Keratinocyte (primary cell): ENCODE measurements at regions not wholly inside any gene's neighbourhood (a gene's known extent, or its start where the extent isn't known, plus 50 kb on each side); places are given as distances from the start of the nearest gene placed in this dataset.
"Not testable (repeated sequence)": the region's sequence is repeated elsewhere in the genome, so short reads cannot be mapped to it uniquely, and the experiment has no call there.

Experiments
- DNase-seq: peaks from one replicate; pipeline ENCODE4 v3.0.0-alpha.2; 2011; ENCODE audit warnings: low read depth, missing footprints, low spot score
- FAIRE-seq: peaks from 2 replicates; lab custom pipeline; 2011; peaks lifted over from hg19 to GRCh38; lab: Jason Lieb, UNC
- H2AFZ ChIP-seq: 2 replicates; pipeline ENCODE4 v1.6.0; 2012; ENCODE audit warnings: low read length, control low read depth, inconsistent platforms; ENCODE audit not compliant: control insufficient read depth
- H3K27ac ChIP-seq: 2 replicates; pipeline ENCODE4 v1.5.1; 2011; ENCODE audit warnings: low read length; ENCODE audit not compliant: control insufficient read depth, insufficient read depth
- H3K27me3 ChIP-seq: 3 replicates; pipeline ENCODE4 v1.6.0; 2011; ENCODE audit warnings: low read length; ENCODE audit not compliant: control insufficient read depth, insufficient read depth; ENCODE audit errors: extremely low read depth
- H3K36me3 ChIP-seq, 2 experiments: 2 replicates in 1 of 2; 3 replicates in 1 of 2; pipeline ENCODE4 v1.5.1; 2011; ENCODE audit warnings: low read length in 2 of 2, mild to moderate bottlenecking in 1 of 2; ENCODE audit not compliant: control insufficient read depth in 2 of 2, insufficient read depth in 2 of 2; ENCODE audit errors: extremely low read depth in 1 of 2
- H3K4me1 ChIP-seq: 3 replicates; pipeline ENCODE4 v1.5.1; 2011; ENCODE audit warnings: low read length; ENCODE audit not compliant: control insufficient read depth, insufficient read depth; ENCODE audit errors: extremely low read depth
- H3K4me2 ChIP-seq: 3 replicates; pipeline ENCODE4 v1.6.0; 2011; ENCODE audit warnings: low read depth, low read length; ENCODE audit not compliant: control insufficient read depth, insufficient read depth; ENCODE audit errors: extremely low read depth
- H3K4me3 ChIP-seq, 3 experiments: fragments of 200-600 bp in 1 of 3; sonication (generic) in 1 of 3; 2 replicates in 2 of 3; 3 replicates in 1 of 3; pipeline ENCODE4 v1.5.1; 2011 to 2016; ENCODE audit warnings: low read length in 3 of 3, mild to moderate bottlenecking in 3 of 3, control low read depth in 2 of 3, inconsistent platforms in 1 of 3, low read depth in 1 of 3, mixed read lengths in 1 of 3, mixed run types in 1 of 3, moderate library complexity in 1 of 3; ENCODE audit not compliant: control insufficient read depth in 2 of 3, insufficient read depth in 2 of 3; ENCODE audit errors: extremely low read depth in 1 of 3
- H3K79me2 ChIP-seq: 2 replicates; pipeline ENCODE4 v1.6.0; 2012; ENCODE audit warnings: low read length; ENCODE audit not compliant: control insufficient read depth, insufficient read depth
- H3K9ac ChIP-seq: 3 replicates; pipeline ENCODE4 v1.6.0; 2011; ENCODE audit warnings: low read length; ENCODE audit not compliant: control insufficient read depth, insufficient read depth; ENCODE audit errors: extremely low read depth
- H3K9me1 ChIP-seq: 3 replicates; pipeline ENCODE4 v1.6.0; 2011; ENCODE audit warnings: low read length; ENCODE audit not compliant: control insufficient read depth, insufficient read depth; ENCODE audit errors: extremely low read depth
- H3K9me3 ChIP-seq: 2 replicates; pipeline ENCODE4 v1.5.1; 2012; ENCODE audit warnings: low read depth, low read length; ENCODE audit not compliant: control insufficient read depth
- H4K20me1 ChIP-seq: 3 replicates; pipeline ENCODE4 v1.6.0; 2011; ENCODE audit warnings: low read length; ENCODE audit not compliant: control insufficient read depth, insufficient read depth; ENCODE audit errors: extremely low read depth
- EZH2 ChIP-seq: IDR thresholded peaks from one replicate; pipeline ENCODE4 v1.6.1; 2012; ENCODE audit warnings: inconsistent platforms, mild to moderate bottlenecking, low read length, moderate library complexity
- dilution Hi-C: fragments of 300-500 bp; cut with MboI; formaldehyde crosslinking; loops from one replicate; pipeline ENCODE4 v1.7.0; 2020; ENCODE audit warnings: low sequenced_read_pairs; ENCODE audit not compliant: extremely low pct_ligation_motif_present
- TF ChIP-seq, protein P1 (sequence below), 3 experiments: IDR thresholded peaks in 1 of 3; conservative IDR thresholded peaks in 1 of 3; optimal IDR thresholded peaks in 1 of 3; 2 replicates in 2 of 3; 3 replicates in 1 of 3; pipeline versions ENCODE3 to v1.5.1; 2011; ENCODE audit warnings: low read length in 3 of 3, mild to moderate bottlenecking in 3 of 3, moderate library complexity in 2 of 3, control low read depth in 1 of 3, inconsistent platforms in 1 of 3; ENCODE audit not compliant: insufficient read depth in 2 of 3; ENCODE audit errors: extremely low read depth in 1 of 3

DNA sequence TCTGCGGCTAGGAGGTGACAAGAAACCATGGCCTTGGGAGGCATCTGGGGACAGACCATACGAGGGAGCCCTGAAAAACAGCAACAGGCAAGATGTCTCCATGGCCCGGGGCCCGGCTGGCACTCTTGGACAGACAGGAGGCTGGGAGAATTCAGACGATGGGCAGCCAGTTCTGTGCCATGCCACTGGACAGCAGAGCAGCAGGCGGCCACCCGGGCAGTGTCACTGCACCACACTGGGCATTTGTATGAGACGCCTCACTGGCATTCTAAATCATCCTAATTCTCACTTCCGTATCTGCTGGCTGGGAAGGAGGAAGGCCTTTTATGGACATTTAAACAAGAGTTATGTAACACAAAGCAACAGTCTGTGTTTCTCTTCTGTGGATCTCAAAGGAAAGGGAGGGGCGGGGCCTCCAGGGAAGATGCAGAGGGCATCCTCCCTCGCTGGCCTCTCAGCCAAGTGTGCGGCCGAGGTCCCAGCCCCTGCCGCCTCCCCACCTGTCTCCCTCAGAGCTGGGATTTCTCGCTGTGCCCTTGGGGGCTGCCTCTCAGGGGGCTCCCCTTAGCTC lies 350.3 kb downstream of the SHANK2 start:
- H3K4me3 ChIP-seq, result no peak overlapping the region
- no peaks in the 10 kb centered on the region for H3K27me3 ChIP-seq
- no peak overlapping the region for H3K27ac ChIP-seq
- TF ChIP-seq, protein P1, sequence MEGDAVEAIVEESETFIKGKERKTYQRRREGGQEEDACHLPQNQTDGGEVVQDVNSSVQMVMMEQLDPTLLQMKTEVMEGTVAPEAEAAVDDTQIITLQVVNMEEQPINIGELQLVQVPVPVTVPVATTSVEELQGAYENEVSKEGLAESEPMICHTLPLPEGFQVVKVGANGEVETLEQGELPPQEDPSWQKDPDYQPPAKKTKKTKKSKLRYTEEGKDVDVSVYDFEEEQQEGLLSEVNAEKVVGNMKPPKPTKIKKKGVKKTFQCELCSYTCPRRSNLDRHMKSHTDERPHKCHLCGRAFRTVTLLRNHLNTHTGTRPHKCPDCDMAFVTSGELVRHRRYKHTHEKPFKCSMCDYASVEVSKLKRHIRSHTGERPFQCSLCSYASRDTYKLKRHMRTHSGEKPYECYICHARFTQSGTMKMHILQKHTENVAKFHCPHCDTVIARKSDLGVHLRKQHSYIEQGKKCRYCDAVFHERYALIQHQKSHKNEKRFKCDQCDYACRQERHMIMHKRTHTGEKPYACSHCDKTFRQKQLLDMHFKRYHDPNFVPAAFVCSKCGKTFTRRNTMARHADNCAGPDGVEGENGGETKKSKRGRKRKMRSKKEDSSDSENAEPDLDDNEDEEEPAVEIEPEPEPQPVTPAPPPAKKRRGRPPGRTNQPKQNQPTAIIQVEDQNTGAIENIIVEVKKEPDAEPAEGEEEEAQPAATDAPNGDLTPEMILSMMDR (optimal IDR thresholded peaks at IDR 0.05 in 1 of 3, IDR thresholded peaks at IDR 0.05 in 1 of 3, conservative IDR thresholded peaks at IDR 0.05 in 1 of 3; ENCODE audit: extremely low read depth in 1 of 3, insufficient read depth in 2 of 3, low read length in 3 of 3), result no peak
- TF ChIP-seq EZH2, result no peak
- no peaks in the 10 kb centered on the region for H4K20me1 ChIP-seq
- DNase-seq (no peak), FAIRE-seq (no peak)
- no peaks in the 10 kb centered on the region for H3K4me1 ChIP-seq
- peaks cover 7% of the 10 kb centered on the region for H3K9me3 ChIP-seq
- H3K9me1 ChIP-seq, result no peaks in the 10 kb centered on the region
- H3K9ac ChIP-seq, result no peak overlapping the region
- no peaks in the 10 kb centered on the region for H3K36me3 ChIP-seq
- dilution Hi-C loops, result no loop called here
- H3K4me2 ChIP-seq, result no peak overlapping the region
- no peaks in the 10 kb centered on the region for H3K79me2 ChIP-seq
- H2AFZ ChIP-seq, result no peak overlapping the region

DNA sequence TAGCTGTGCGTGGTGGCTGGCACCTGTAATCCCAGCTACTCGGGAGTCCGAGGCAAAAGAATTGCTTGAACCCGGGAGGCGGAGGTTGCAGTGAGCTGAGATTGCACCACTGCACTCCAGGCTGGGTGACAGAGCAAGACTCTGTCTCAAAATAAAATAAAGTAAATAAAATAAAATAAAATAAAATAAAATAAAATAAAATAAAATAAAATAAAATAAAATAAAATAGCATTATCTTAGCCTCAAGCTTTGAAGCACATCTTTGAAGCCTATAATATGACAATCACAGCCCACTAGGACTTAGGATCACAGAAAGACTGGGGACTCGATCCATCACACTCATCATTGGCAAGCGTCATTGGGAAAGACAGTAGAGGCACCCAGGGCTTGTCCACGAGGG lies 349.1 kb downstream of the SHANK2 start:
- H3K4me3 ChIP-seq, dilution Hi-C loops, H3K4me2 ChIP-seq, H4K20me1 ChIP-seq, H3K27ac ChIP-seq, H3K9me1 ChIP-seq, H3K4me1 ChIP-seq, H2AFZ ChIP-seq, H3K36me3 ChIP-seq, H3K9me3 ChIP-seq, H3K79me2 ChIP-seq, FAIRE-seq, DNase-seq, H3K27me3 ChIP-seq, H3K9ac ChIP-seq: not testable (repeated sequence)

DNA sequence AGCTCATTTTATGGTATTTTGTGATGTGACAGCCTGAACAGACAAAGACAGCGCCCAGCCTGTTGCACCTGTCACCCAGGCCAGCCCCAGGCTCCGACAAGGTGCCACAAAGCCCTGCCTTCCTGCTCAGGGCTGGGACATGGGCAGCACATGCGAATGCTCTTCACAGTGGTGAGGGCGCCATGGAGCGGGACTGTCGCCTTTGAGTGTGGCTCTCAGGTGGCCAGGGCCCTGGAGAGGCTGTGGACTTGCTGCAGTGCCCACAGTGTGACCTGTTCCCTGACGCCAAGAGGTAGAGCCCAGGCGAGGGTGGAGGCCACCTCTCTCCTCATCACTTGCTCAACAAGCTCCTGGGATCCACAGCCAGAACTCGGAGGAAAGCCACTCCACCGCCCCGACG lies 346.3 kb downstream of the SHANK2 start:
- no peaks in the 10 kb centered on the region for H3K9me1 ChIP-seq
- dilution Hi-C loops, result no loop called here
- no peak overlapping the region for H3K27ac ChIP-seq
- no peaks in the 10 kb centered on the region for H3K27me3 ChIP-seq
- no peak overlapping the region for H2AFZ ChIP-seq
- H3K9ac ChIP-seq, result no peak overlapping the region
- no peaks in the 10 kb centered on the region for H3K36me3 ChIP-seq
- no peaks in the 10 kb centered on the region for H3K4me1 ChIP-seq
- no peak overlapping the region for H3K4me3 ChIP-seq
- FAIRE-seq, result no peak
- TF ChIP-seq EZH2, result no peak
- TF ChIP-seq, protein P1 (optimal IDR thresholded peaks at IDR 0.05 in 1 of 3, IDR thresholded peaks at IDR 0.05 in 1 of 3, conservative IDR thresholded peaks at IDR 0.05 in 1 of 3; ENCODE audit: extremely low read depth in 1 of 3, insufficient read depth in 2 of 3, low read length in 3 of 3), result no peak
- H4K20me1 ChIP-seq, result no peaks in the 10 kb centered on the region
- no peak overlapping the region for H3K4me2 ChIP-seq
- DNase-seq, result no peak
- no peaks in the 10 kb centered on the region for H3K79me2 ChIP-seq
- H3K9me3 ChIP-seq, result peaks cover 2% of the 10 kb centered on the region
